WERI-Rb-1 (cell line): ENCODE measurements at regions not wholly inside any gene's neighbourhood (a gene's known extent, or its start where the extent isn't known, plus 50 kb on each side); places are given as distances from the start of the nearest gene placed in this dataset.

Source experiments
- DNase-seq: peaks from one replicate; pipeline ENCODE4 v3.0.0-alpha.2; 2020
- H3K27ac ChIP-seq: fragments of 250-450 bp; sonication (Bioruptor Pico); 2 replicates; pipeline ENCODE4 v1.5.1; 2020; ENCODE audit warnings: mild to moderate bottlenecking, moderate library complexity
- H3K27me3 ChIP-seq: fragments of 250-450 bp; sonication (Bioruptor Pico); 2 replicates; pipeline ENCODE4 v1.5.1; 2021; ENCODE audit warnings: mild to moderate bottlenecking, low read depth, moderate library complexity; ENCODE audit not compliant: insufficient read depth, severe bottlenecking
- H3K36me3 ChIP-seq: fragments of 250-450 bp; sonication (Bioruptor Pico); 2 replicates; pipeline ENCODE4 v1.5.1; 2020; ENCODE audit warnings: mild to moderate bottlenecking, moderate library complexity
- H3K4me3 ChIP-seq: 2 replicates; pipeline ENCODE4 v1.5.1; 2011; ENCODE audit warnings: low read depth, mild to moderate bottlenecking, control low read depth, low read length
- H3K9me3 ChIP-seq: fragments of 250-450 bp; sonication (Bioruptor Pico); 2 replicates; pipeline ENCODE4 v1.5.1; 2021; ENCODE audit warnings: mild to moderate bottlenecking, moderate library complexity; ENCODE audit not compliant: severe bottlenecking
- CTCF ChIP-seq: IDR thresholded peaks from 2 replicates; pipeline ENCODE4 v1.5.1; 2011; ENCODE audit warnings: low read depth, mild to moderate bottlenecking, control low read depth, inconsistent platforms, low read length

- Histone ChIP-seq H3K9me3 (no peaks in the 10 kb centered on the region), H3K27me3 (no peaks in the 10 kb centered on the region), H3K27ac (no peak overlapping the region), H3K4me3 (no peak overlapping the region), H3K36me3 (no peaks in the 10 kb centered on the region)
- no peak for TF ChIP-seq CTCF
- no peak for DNase-seq
Observed at GRCh38 chr6:166743406-166744222, 116.6 kb upstream of the RPS6KA2 start.

- Histone ChIP-seq H3K27me3 (no peaks in the 10 kb centered on the region), H3K36me3 (no peaks in the 10 kb centered on the region), H3K9me3 (no peaks in the 10 kb centered on the region), H3K27ac (no peak overlapping the region), H3K4me3 (no peak overlapping the region)
- DNase-seq: no peak
- TF ChIP-seq CTCF: no peak
Observed at GRCh38 chr6:166742981-166743380, 115.9 kb upstream of the RPS6KA2 start.

GRCh38 chr6:166739976-166740318, 112.9 kb upstream of the RPS6KA2 start:
- no peaks in the 10 kb centered on the region for H3K27me3 ChIP-seq
- no peaks in the 10 kb centered on the region for H3K9me3 ChIP-seq
- no peak overlapping the region for H3K27ac ChIP-seq

DNA sequence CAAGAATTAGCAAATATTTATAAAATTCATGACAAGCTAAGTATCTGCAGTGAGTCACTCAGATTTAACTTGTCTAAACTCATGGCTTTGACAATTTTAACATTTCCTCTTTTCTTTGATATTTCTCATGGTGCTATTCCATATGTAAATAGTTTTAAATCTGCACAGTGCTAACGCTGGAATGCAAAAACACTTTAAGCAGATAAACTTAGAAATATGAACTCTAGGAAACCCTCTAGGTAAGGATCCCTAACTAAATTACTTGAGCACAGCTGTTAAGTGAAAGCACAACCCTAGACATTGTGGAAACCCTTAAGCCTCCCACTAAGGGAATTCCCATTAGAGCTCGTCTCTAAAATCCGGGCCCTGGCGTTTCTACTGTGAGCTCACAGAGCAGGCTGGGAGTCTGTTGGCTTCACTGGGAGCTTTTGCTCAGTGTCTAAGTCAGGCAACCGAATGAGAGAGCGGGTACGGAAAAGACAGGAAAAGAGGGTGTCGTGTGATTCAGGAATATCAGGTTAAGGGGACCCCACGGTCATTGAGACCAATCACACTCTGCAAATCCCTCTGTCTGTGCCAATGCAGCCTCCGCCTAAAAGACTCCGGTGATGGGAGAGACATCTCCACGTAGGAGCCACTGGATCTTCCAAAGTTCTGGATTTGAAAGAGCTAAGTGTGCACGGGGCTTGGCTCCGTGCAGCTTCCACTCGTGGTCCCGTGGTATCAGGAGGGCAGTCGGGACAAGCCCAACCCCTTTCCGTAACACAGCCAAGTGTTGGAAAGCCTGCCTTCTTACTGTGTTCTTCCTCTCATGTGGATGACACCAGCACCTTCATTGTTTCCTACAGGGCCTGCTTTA, 112.3 kb upstream of the RPS6KA2 start:
- no peak for DNase-seq
- no peaks in the 10 kb centered on the region for H3K36me3 ChIP-seq
- H3K9me3 ChIP-seq: no peaks in the 10 kb centered on the region
- TF ChIP-seq CTCF: no peak
- no peaks in the 10 kb centered on the region for H3K27me3 ChIP-seq
- H3K27ac ChIP-seq: no peak overlapping the region
- H3K4me3 ChIP-seq: no peak overlapping the region

More at GRCh38 chr6:166739976-166740318, 112.9 kb upstream of the RPS6KA2 start:
- Histone ChIP-seq H3K4me3 (no peak overlapping the region), H3K36me3 (no peaks in the 10 kb centered on the region)
- no peak for DNase-seq
- no peak for TF ChIP-seq CTCF

DNA sequence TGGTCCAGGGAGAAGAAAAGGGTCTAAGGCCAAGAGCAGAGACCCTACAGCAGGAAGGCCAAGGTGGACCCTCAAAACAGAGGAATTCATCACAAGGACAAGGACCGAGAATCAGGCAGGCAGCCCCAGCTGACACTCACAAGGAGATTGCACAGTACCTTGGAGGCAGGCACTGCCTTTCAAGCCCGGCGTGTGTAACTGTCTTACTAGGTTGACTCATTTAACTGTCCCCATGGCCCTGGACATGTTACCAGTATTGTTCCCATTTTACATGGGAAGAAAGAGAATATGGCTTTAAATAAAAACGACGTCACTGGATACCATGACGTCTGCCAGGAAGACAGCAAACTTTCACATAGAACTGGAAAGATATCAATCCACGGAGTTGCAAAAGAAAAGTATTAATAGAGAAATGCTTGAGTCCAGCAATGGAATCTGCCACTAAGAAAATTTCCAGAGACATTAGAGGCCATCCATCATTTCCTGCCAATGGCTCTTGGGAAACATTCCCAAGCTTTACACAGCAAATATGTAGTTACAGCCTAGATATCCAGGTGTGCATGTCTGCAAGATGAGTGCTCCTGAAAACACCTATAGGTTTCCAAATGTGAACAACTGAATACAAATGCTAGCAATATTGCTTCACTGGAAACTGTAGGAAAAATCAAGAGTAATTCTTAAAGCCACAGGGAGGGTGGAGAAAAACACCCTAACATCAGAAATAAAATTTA, 111.5 kb upstream of the RPS6KA2 start:
- H3K36me3 ChIP-seq: no peaks in the 10 kb centered on the region
- TF ChIP-seq CTCF: no peak
- no peaks in the 10 kb centered on the region for H3K27me3 ChIP-seq
- no peak overlapping the region for H3K4me3 ChIP-seq
- no peak overlapping the region for H3K27ac ChIP-seq
- no peak for DNase-seq
- no peaks in the 10 kb centered on the region for H3K9me3 ChIP-seq
